Glutamatergic neuron (in vitro differentiated cells): ENCODE measurements at regions not wholly inside any gene's neighbourhood (a gene's known extent, or its start where the extent isn't known, plus 50 kb on each side); places are given as distances from the start of the nearest gene placed in this dataset.

Experiments
- DNase-seq: peaks from one replicate; pipeline ENCODE4 v3.0.0; 2022
- H3K27ac Mint-ChIP-seq: one replicate; pipeline ENCODE4 v1.8.0; 2020; ENCODE audit warnings: mild to moderate bottlenecking, mixed read lengths, inconsistent platforms; ENCODE audit not compliant: unreplicated experiment
- H3K27me3 Mint-ChIP-seq: one replicate; pipeline ENCODE4 v1.8.0; 2020; ENCODE audit warnings: mild to moderate bottlenecking, moderate library complexity, mixed read lengths, inconsistent platforms; ENCODE audit not compliant: unreplicated experiment
- H3K36me3 Mint-ChIP-seq: one replicate; pipeline ENCODE4 v1.8.0; 2020; ENCODE audit warnings: mild to moderate bottlenecking, mixed read lengths, inconsistent platforms; ENCODE audit not compliant: unreplicated experiment
- H3K4me1 Mint-ChIP-seq: one replicate; pipeline ENCODE4 v1.8.0; 2020; ENCODE audit warnings: mild to moderate bottlenecking, low read depth, mixed read lengths, inconsistent platforms; ENCODE audit not compliant: unreplicated experiment
- H3K4me3 Mint-ChIP-seq: one replicate; pipeline ENCODE4 v1.8.0; 2020; ENCODE audit warnings: mild to moderate bottlenecking, mixed read lengths, inconsistent platforms; ENCODE audit not compliant: unreplicated experiment
- H3K9me3 Mint-ChIP-seq: one replicate; pipeline ENCODE4 v1.8.0; 2020; ENCODE audit warnings: mild to moderate bottlenecking, moderate library complexity, mixed read lengths, inconsistent platforms; ENCODE audit not compliant: unreplicated experiment
- CTCF ChIP-seq: fragments of 200-600 bp; sonication (generic); IDR thresholded peaks from one replicate; pipeline ENCODE4 v1.5.0; 2021; ENCODE audit not compliant: partially characterized antibody, unreplicated experiment

GRCh38 chr7:114851406-114852061, 70.4 kb upstream of the MDFIC start:
- Mint-ChIP-seq H3K4me3 (no peak overlapping the region), H3K4me1 (no peaks in the 10 kb centered on the region), H3K27me3 (no peaks in the 10 kb centered on the region), H3K36me3 (no peaks in the 10 kb centered on the region), H3K27ac (no peak overlapping the region), H3K9me3 (no peaks in the 10 kb centered on the region)
- TF ChIP-seq CTCF: no peak
- DNase-seq: no peak

- Mint-ChIP-seq H3K4me1 (no peaks in the 10 kb centered on the region), H3K27me3 (no peaks in the 10 kb centered on the region), H3K27ac (no peak overlapping the region), H3K36me3 (no peaks in the 10 kb centered on the region), H3K9me3 (no peaks in the 10 kb centered on the region), H3K4me3 (no peak overlapping the region)
- no peak for DNase-seq
- TF ChIP-seq CTCF: no peak
Measured at GRCh38 chr7:114852293-114852692, 69.6 kb upstream of the MDFIC start.

GRCh38 chr7:114853189-114853588, 68.7 kb upstream of the MDFIC start:
- Mint-ChIP-seq H3K9me3 (no peaks in the 10 kb centered on the region), H3K27ac (no peak overlapping the region), H3K27me3 (no peaks in the 10 kb centered on the region), H3K4me3 (no peak overlapping the region), H3K36me3 (no peaks in the 10 kb centered on the region), H3K4me1 (no peaks in the 10 kb centered on the region)
- DNase-seq: no peak
- TF ChIP-seq CTCF: no peak

- TF ChIP-seq CTCF: no peak
- no peak overlapping the region for H3K27ac Mint-ChIP-seq
- no peaks in the 10 kb centered on the region for H3K27me3 Mint-ChIP-seq
- no peaks in the 10 kb centered on the region for H3K9me3 Mint-ChIP-seq
- H3K36me3 Mint-ChIP-seq: no peaks in the 10 kb centered on the region
- no peak for DNase-seq
- no peaks in the 10 kb centered on the region for H3K4me1 Mint-ChIP-seq
- no peak overlapping the region for H3K4me3 Mint-ChIP-seq
Measured at GRCh38 chr7:114854369-114854768, 67.5 kb upstream of the MDFIC start.

- Mint-ChIP-seq H3K27ac (no peak overlapping the region), H3K4me3 (no peak overlapping the region)
Measured at GRCh38 chr7:114856625-114857024, 65.3 kb upstream of the MDFIC start.

More at GRCh38 chr7:114856625-114857024, 65.3 kb upstream of the MDFIC start:
- no peak for TF ChIP-seq CTCF
- DNase-seq: no peak
- Mint-ChIP-seq H3K27me3 (no peaks in the 10 kb centered on the region), H3K4me1 (no peaks in the 10 kb centered on the region), H3K9me3 (no peaks in the 10 kb centered on the region), H3K36me3 (no peaks in the 10 kb centered on the region)
